ENCODE measurements at regions not wholly inside any gene's neighbourhood (a gene's known extent, or its start where the extent isn't known, plus 50 kb on each side); places are given as distances from the start of the nearest gene placed in this dataset.

GRCh38 chr13:95433537-95433936, 119.0 kb upstream of the CLDN10 start:
- 91 to 92% methylated on average over 21 of the region's 21 CpGs for WGBS, 2 donors
- DNase-seq (ENCODE audit: low spot score in 2 of 2): no peak
- no peak overlapping the region for H3K4me3 ChIP-seq (ENCODE audit: low read depth, poor library complexity, severe bottlenecking)
- intact Hi-C loops (cut with DNase I; ENCODE audit: low total_unique reads): no loop called here
- no peak for TF ChIP-seq CTCF (IDR thresholded peaks at IDR 0.05)
- no peak for TF ChIP-seq POLR2A (IDR thresholded peaks at IDR 0.05)

GRCh38 chr13:95434111-95434510, 118.4 kb upstream of the CLDN10 start:
- H3K4me3 ChIP-seq (ENCODE audit: low read depth, poor library complexity, severe bottlenecking): no peak overlapping the region
- intact Hi-C loops (cut with DNase I; ENCODE audit: low total_unique reads): no loop called here
- TF ChIP-seq CTCF (IDR thresholded peaks at IDR 0.05) (no peak), POLR2A (IDR thresholded peaks at IDR 0.05) (no peak)
- no peak for DNase-seq (ENCODE audit: low spot score in 2 of 2)

- no peak for DNase-seq (ENCODE audit: low spot score in 2 of 2)
- TF ChIP-seq POLR2A (IDR thresholded peaks at IDR 0.05) (no peak), CTCF (IDR thresholded peaks at IDR 0.05) (no peak)
- no peak overlapping the region for H3K4me3 ChIP-seq (ENCODE audit: low read depth, poor library complexity, severe bottlenecking)
- intact Hi-C loops (cut with DNase I; ENCODE audit: low total_unique reads): no loop called here
- 89 to 90% methylated on average over 7 of the region's 7 CpGs for WGBS, 2 donors
Observed at GRCh38 chr13:95437561-95437960, 115.0 kb upstream of the CLDN10 start.

- H3K4me3 ChIP-seq (ENCODE audit: low read depth, poor library complexity, severe bottlenecking): no peak overlapping the region
- WGBS, 2 donors: 68 to 72% methylated on average over 1 of the region's 1 CpG
- TF ChIP-seq CTCF (IDR thresholded peaks at IDR 0.05) (no peak), POLR2A (IDR thresholded peaks at IDR 0.05) (no peak)
- no peak for DNase-seq (ENCODE audit: low spot score in 2 of 2)
- intact Hi-C loops (cut with DNase I; ENCODE audit: low total_unique reads): no loop called here
Observed at GRCh38 chr13:95438297-95438696, 114.2 kb upstream of the CLDN10 start.

- no peak overlapping the region for H3K4me3 ChIP-seq (ENCODE audit: low read depth, poor library complexity, severe bottlenecking)
- intact Hi-C loops (cut with DNase I; ENCODE audit: low total_unique reads): no loop called here
- WGBS, 2 donors: 85 to 92% methylated on average over 7 of the region's 7 CpGs
- TF ChIP-seq CTCF (IDR thresholded peaks at IDR 0.05) (no peak), POLR2A (IDR thresholded peaks at IDR 0.05) (no peak)
- no peak for DNase-seq (ENCODE audit: low spot score in 2 of 2)
Observed at GRCh38 chr13:95440441-95441088, 112.0 kb upstream of the CLDN10 start.

- 94 to 95% methylated on average over 3 of the region's 3 CpGs for WGBS, 2 donors
- DNase-seq (ENCODE audit: low spot score in 2 of 2): no peak
- intact Hi-C loops (cut with DNase I; ENCODE audit: low total_unique reads): no loop called here
- no peak for TF ChIP-seq CTCF (IDR thresholded peaks at IDR 0.05)
- TF ChIP-seq POLR2A (IDR thresholded peaks at IDR 0.05): no peak
- H3K4me3 ChIP-seq (ENCODE audit: low read depth, poor library complexity, severe bottlenecking): no peak overlapping the region
Observed at GRCh38 chr13:95441326-95441725, 111.2 kb upstream of the CLDN10 start.
